ENCODE measurements at regions not wholly inside any gene's neighbourhood (a gene's known extent, or its start where the extent isn't known, plus 50 kb on each side); places are given as distances from the start of the nearest gene placed in this dataset.

DNA sequence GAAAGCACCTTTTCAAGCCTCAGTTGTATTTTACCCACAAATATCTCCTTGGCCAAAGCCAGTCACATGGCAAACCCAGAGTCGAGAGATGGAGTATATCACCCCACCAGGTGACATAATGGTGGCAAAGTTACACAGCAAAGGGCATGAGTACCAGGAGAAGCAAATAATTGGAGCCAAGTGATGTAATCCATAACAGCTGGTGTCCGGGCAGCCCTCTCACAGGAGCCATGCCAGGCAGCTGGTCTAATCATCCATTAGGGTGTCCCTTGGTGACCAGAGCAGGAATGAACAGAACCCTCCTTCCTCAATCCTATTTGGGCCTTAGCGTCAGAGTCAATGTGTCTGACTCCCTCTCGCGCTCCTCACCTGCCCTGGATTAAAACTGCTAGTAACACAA lies 272.1 kb downstream of the LRFN2 start:
- TF ChIP-seq, protein P1, sequence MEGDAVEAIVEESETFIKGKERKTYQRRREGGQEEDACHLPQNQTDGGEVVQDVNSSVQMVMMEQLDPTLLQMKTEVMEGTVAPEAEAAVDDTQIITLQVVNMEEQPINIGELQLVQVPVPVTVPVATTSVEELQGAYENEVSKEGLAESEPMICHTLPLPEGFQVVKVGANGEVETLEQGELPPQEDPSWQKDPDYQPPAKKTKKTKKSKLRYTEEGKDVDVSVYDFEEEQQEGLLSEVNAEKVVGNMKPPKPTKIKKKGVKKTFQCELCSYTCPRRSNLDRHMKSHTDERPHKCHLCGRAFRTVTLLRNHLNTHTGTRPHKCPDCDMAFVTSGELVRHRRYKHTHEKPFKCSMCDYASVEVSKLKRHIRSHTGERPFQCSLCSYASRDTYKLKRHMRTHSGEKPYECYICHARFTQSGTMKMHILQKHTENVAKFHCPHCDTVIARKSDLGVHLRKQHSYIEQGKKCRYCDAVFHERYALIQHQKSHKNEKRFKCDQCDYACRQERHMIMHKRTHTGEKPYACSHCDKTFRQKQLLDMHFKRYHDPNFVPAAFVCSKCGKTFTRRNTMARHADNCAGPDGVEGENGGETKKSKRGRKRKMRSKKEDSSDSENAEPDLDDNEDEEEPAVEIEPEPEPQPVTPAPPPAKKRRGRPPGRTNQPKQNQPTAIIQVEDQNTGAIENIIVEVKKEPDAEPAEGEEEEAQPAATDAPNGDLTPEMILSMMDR (IDR thresholded peaks at IDR 0.05): no peak
- TF ChIP-seq POLR2A (IDR thresholded peaks at IDR 0.05): no peak

Measured in right lobe of liver (tissue), 4 donors.